Heart left ventricle (tissue), 13 donors: ENCODE measurements at regions not wholly inside any gene's neighbourhood (a gene's known extent, or its start where the extent isn't known, plus 50 kb on each side); places are given as distances from the start of the nearest gene placed in this dataset.

Experiments
- POLR2A ChIP-seq, 2 donors: fragments of 450-650 bp; IDR thresholded peaks; one replicate each; pipeline ENCODE4 v1.6.1; 2017; ENCODE audit warnings: antibody characterized with exemption in 2 of 2, mild to moderate bottlenecking in 2 of 2, moderate library complexity in 2 of 2
- TF ChIP-seq, protein P1 (sequence below), 12 donors: fragments of 200-600 bp; sonication (generic) in 4 of 12; IDR thresholded peaks; one replicate each; pipeline versions ENCODE4 v1.5.0 to v1.8.0; 2018 to 2022; ENCODE audit warnings: antibody characterized with exemption in 12 of 12, mild to moderate bottlenecking in 5 of 12
- donor health status: ischemic (EF 13 %, LVEDD 7.1; RV severe dilation, severe dysfunction).
- donor health status: DM: no; HTN: yes; CAD: no.
- donor health status: DM: no; HTN: no; CAD: no.
- donor health status: ischemic (EF 25% LVEDD 6.9; RV normal size, moderate dysfunction).
- donor health status: ischemic (EF 25% LVEDD 5.7; RV mildly dilated, moderate dysfunction).
- donor health status: ischemic (EF 35%, LVEDD 5.7; RV mildly dilated, moderate dysfunction).
- donor health status: nonischemic (EF 11% LVEDD 7.7; RV severe dilation, severe dysfunction).
- donor health status: DM: yes; HTN: yes; CAD: no.
- donor health status: PGD.
- donor health status: ischemic (EF 29% LVEDD 5.4; RV normal size, mild dysfunction).
- donor health status: nonischemic (EF 23%, LVEDD 6.1; RV moderate dilation, normal function).

DNA sequence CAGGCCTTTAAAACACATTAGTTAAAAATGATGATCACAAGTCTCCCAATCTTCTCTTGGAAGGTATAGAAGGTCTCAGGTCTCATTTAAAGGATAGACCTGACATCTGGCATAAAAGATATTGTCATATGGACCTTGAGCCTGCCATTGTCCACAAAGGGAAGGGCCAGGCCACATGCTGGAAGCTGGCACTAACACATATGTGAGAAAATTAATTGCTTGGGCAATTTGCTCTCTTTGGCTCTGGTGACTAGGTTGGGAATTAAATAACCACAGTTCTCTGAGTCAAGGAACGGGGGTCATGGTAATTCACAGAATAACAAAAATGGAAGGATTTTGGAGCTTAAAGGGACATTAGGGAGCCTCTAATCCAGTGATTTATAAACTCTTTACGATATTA, 727.3 kb downstream of the BCL11A start:
- TF ChIP-seq, protein P1, sequence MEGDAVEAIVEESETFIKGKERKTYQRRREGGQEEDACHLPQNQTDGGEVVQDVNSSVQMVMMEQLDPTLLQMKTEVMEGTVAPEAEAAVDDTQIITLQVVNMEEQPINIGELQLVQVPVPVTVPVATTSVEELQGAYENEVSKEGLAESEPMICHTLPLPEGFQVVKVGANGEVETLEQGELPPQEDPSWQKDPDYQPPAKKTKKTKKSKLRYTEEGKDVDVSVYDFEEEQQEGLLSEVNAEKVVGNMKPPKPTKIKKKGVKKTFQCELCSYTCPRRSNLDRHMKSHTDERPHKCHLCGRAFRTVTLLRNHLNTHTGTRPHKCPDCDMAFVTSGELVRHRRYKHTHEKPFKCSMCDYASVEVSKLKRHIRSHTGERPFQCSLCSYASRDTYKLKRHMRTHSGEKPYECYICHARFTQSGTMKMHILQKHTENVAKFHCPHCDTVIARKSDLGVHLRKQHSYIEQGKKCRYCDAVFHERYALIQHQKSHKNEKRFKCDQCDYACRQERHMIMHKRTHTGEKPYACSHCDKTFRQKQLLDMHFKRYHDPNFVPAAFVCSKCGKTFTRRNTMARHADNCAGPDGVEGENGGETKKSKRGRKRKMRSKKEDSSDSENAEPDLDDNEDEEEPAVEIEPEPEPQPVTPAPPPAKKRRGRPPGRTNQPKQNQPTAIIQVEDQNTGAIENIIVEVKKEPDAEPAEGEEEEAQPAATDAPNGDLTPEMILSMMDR (IDR thresholded peaks at IDR 0.05): no peak
- TF ChIP-seq POLR2A (IDR thresholded peaks at IDR 0.05): no peak
